SJCRH30 (cell line): ENCODE measurements at regions not wholly inside any gene's neighbourhood (a gene's known extent, or its start where the extent isn't known, plus 50 kb on each side); places are given as distances from the start of the nearest gene placed in this dataset.

Experiments
- DNase-seq, 2 experiments: peaks; one replicate each; pipeline ENCODE4 v3.0.0-alpha.2; 2015 to 2020
- H3K27ac ChIP-seq: fragments of 250-450 bp; sonication (Bioruptor Pico); 2 replicates; pipeline ENCODE4 v1.5.1; 2020; ENCODE audit warnings: mild to moderate bottlenecking, moderate library complexity
- H3K27me3 ChIP-seq: fragments of 250-450 bp; sonication (Bioruptor Pico); 2 replicates; pipeline ENCODE4 v1.5.1; 2020; ENCODE audit warnings: mild to moderate bottlenecking, moderate library complexity
- H3K36me3 ChIP-seq: fragments of 250-450 bp; sonication (Bioruptor Pico); 2 replicates; pipeline ENCODE4 v1.5.1; 2020; ENCODE audit warnings: mild to moderate bottlenecking, moderate library complexity
- H3K4me1 ChIP-seq: fragments of 250-450 bp; sonication (Bioruptor Pico); 2 replicates; pipeline ENCODE4 v1.5.1; 2020; ENCODE audit warnings: mild to moderate bottlenecking, moderate library complexity
- H3K4me3 ChIP-seq: fragments of 250-450 bp; sonication (Bioruptor Pico); 2 replicates; pipeline ENCODE4 v1.5.1; 2020; ENCODE audit warnings: mild to moderate bottlenecking, moderate library complexity
- H3K9me3 ChIP-seq: fragments of 250-450 bp; sonication (Bioruptor Pico); replicated peaks from 2 replicates; pipeline ENCODE4 v1.5.1; 2020; ENCODE audit warnings: mild to moderate bottlenecking, moderate library complexity

GRCh38 chr11:92775003-92775676 lies 194.3 kb upstream of the MTNR1B start:
- H3K4me3 ChIP-seq, result no peak overlapping the region
- no peaks in the 10 kb centered on the region for H3K36me3 ChIP-seq
- no peak for DNase-seq
- no peaks in the 10 kb centered on the region for H3K9me3 ChIP-seq
- H3K4me1 ChIP-seq, result no peaks in the 10 kb centered on the region
- no peak overlapping the region for H3K27ac ChIP-seq
- H3K27me3 ChIP-seq, result no peaks in the 10 kb centered on the region

DNA sequence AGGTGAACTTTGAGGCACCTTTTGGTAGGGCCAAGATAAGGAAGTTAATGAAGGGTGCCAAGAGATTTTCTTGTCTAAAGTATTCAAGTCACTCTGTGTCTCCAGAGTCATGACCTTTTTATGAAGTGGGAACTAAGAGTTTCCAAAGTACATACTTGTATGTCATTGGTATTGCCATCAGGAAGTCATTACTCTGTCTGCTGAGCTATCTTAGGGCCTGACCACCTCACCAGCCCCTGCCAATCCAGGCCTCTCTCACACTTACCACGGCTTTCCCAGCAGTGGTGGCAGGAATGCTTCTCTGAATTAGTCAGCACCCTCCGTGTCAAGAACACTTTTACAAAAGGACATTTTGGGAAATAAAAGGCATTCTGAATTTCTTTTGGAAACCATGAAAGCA lies 192.8 kb upstream of the MTNR1B start:
- H3K27ac ChIP-seq, result no peak overlapping the region
- H3K36me3 ChIP-seq, result no peaks in the 10 kb centered on the region
- H3K27me3 ChIP-seq, result no peaks in the 10 kb centered on the region
- H3K4me3 ChIP-seq, result no peak overlapping the region
- no peaks in the 10 kb centered on the region for H3K4me1 ChIP-seq
- H3K9me3 ChIP-seq, result no peaks in the 10 kb centered on the region
- DNase-seq, result no peak

GRCh38 chr11:92779746-92780145 lies 189.7 kb upstream of the MTNR1B start:
- DNase-seq, result no peak
- H3K36me3 ChIP-seq, result no peaks in the 10 kb centered on the region
- no peaks in the 10 kb centered on the region for H3K9me3 ChIP-seq
- no peak overlapping the region for H3K27ac ChIP-seq
- no peaks in the 10 kb centered on the region for H3K27me3 ChIP-seq
- no peak overlapping the region for H3K4me3 ChIP-seq
- no peaks in the 10 kb centered on the region for H3K4me1 ChIP-seq

- no peaks in the 10 kb centered on the region for H3K36me3 ChIP-seq
Observed at GRCh38 chr11:92781151-92781550, 188.3 kb upstream of the MTNR1B start.

DNA sequence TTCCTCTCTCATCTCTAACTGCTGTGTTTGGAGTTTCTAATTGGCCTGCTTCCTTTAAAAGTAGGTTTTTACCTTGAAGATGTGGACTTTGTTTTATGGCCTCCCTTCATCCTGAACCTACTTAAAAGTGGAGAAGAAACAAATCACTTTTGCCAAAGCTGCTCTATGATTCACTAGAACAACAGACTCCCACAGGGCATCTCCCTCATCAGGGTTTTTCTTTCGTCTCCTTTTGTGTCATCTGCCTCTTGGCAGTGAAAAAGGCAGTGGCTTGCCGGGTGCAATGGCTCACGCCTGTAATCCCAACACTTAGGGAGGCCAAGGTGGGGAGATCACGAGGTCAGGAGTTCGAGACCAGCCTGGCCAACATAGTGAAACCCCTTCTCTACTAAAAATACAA lies 186.6 kb upstream of the MTNR1B start:
- Histone ChIP-seq H3K36me3 (no peaks in the 10 kb centered on the region), H3K27ac (no peak overlapping the region), H3K4me3 (no peak overlapping the region), H3K4me1 (no peaks in the 10 kb centered on the region), H3K27me3 (no peaks in the 10 kb centered on the region), H3K9me3 (no peaks in the 10 kb centered on the region)
- no peak for DNase-seq

More at GRCh38 chr11:92781151-92781550, 188.3 kb upstream of the MTNR1B start:
- Histone ChIP-seq H3K4me3 (no peak overlapping the region), H3K27me3 (no peaks in the 10 kb centered on the region), H3K27ac (no peak overlapping the region), H3K4me1 (no peaks in the 10 kb centered on the region), H3K9me3 (no peaks in the 10 kb centered on the region)
- DNase-seq, result no peak

DNA sequence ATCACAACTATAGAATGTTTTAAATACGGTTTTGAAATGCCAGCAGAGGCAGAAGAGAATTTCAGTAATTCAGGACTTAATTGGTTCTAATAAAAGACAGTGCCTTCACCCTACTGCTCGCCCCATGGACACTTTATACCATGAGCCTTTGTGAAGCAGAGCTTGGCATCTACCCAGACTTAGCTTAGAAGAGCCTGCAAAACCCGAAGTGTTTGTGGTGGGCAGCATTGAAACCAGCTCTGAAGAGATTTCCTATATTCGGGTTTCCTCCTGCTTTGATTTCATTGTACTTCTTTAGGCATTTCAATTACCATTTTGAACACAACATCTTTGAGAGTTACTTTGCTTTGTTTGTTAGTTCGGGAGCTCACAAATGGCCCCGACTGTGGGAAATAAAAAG lies 185.1 kb upstream of the MTNR1B start:
- no peak for DNase-seq

GRCh38 chr11:92787638-92788037 lies 181.8 kb upstream of the MTNR1B start:
- Histone ChIP-seq H3K4me3 (no peak overlapping the region), H3K9me3 (no peaks in the 10 kb centered on the region), H3K27ac (no peak overlapping the region), H3K4me1 (no peaks in the 10 kb centered on the region), H3K27me3 (no peaks in the 10 kb centered on the region), H3K36me3 (no peaks in the 10 kb centered on the region)
- no peak for DNase-seq

More for the DNA sequence above, 185.1 kb upstream of the MTNR1B start:
- Histone ChIP-seq H3K27me3 (no peaks in the 10 kb centered on the region), H3K36me3 (no peaks in the 10 kb centered on the region), H3K4me1 (no peaks in the 10 kb centered on the region), H3K9me3 (no peaks in the 10 kb centered on the region), H3K27ac (no peak overlapping the region), H3K4me3 (no peak overlapping the region)

- H3K4me3 ChIP-seq, result no peak overlapping the region
- no peaks in the 10 kb centered on the region for H3K36me3 ChIP-seq
- no peak for DNase-seq
- H3K9me3 ChIP-seq, result no peaks in the 10 kb centered on the region
- no peaks in the 10 kb centered on the region for H3K27me3 ChIP-seq
- H3K4me1 ChIP-seq, result no peaks in the 10 kb centered on the region
- H3K27ac ChIP-seq, result no peak overlapping the region
Observed at GRCh38 chr11:92789761-92790160, 179.7 kb upstream of the MTNR1B start.

- no peak overlapping the region for H3K27ac ChIP-seq
- no peaks in the 10 kb centered on the region for H3K27me3 ChIP-seq
- no peaks in the 10 kb centered on the region for H3K9me3 ChIP-seq
- no peaks in the 10 kb centered on the region for H3K36me3 ChIP-seq
- H3K4me3 ChIP-seq, result no peak overlapping the region
- no peaks in the 10 kb centered on the region for H3K4me1 ChIP-seq
- DNase-seq, result no peak
Observed at GRCh38 chr11:92790366-92790765, 179.1 kb upstream of the MTNR1B start.

GRCh38 chr11:92790926-92791616 lies 178.4 kb upstream of the MTNR1B start:
- H3K27me3 ChIP-seq, result no peaks in the 10 kb centered on the region
- no peak overlapping the region for H3K27ac ChIP-seq
- H3K4me1 ChIP-seq, result no peaks in the 10 kb centered on the region
- no peaks in the 10 kb centered on the region for H3K36me3 ChIP-seq
- H3K4me3 ChIP-seq, result no peak overlapping the region
- no peak for DNase-seq
- H3K9me3 ChIP-seq, result no peaks in the 10 kb centered on the region

DNA sequence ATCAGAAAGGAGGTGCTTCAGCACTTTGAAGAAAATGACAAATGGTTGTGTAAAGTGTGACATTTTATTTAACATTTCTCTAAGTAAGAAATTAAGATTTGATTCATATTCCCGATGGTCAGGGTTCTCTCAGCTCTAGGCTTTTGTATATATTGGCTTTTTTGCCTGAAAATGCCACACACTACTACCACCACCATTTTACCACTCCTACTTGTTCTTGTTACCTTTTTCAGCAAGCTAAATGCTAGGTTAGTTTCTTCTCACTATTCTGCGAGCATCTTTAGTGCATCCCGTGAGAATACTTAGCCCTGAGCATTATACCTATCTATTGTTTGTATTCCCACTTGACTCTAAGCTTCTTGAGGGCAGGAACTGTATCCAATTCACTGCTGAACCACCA lies 177.6 kb upstream of the MTNR1B start:
- no peaks in the 10 kb centered on the region for H3K9me3 ChIP-seq
- H3K27ac ChIP-seq, result no peak overlapping the region
- no peaks in the 10 kb centered on the region for H3K36me3 ChIP-seq
- H3K27me3 ChIP-seq, result no peaks in the 10 kb centered on the region
- H3K4me1 ChIP-seq, result no peaks in the 10 kb centered on the region
- no peak for DNase-seq
- no peak overlapping the region for H3K4me3 ChIP-seq

GRCh38 chr11:92793189-92793588 lies 176.3 kb upstream of the MTNR1B start:
- Histone ChIP-seq H3K4me3 (no peak overlapping the region), H3K9me3 (no peaks in the 10 kb centered on the region), H3K27me3 (no peaks in the 10 kb centered on the region), H3K27ac (no peak overlapping the region), H3K4me1 (no peaks in the 10 kb centered on the region), H3K36me3 (no peaks in the 10 kb centered on the region)
- DNase-seq, result no peak

- Histone ChIP-seq H3K27ac (no peak overlapping the region), H3K4me1 (no peaks in the 10 kb centered on the region), H3K27me3 (no peaks in the 10 kb centered on the region), H3K36me3 (no peaks in the 10 kb centered on the region), H3K9me3 (no peaks in the 10 kb centered on the region), H3K4me3 (no peak overlapping the region)
- DNase-seq, result no peak
Observed at GRCh38 chr11:92794783-92795182, 174.7 kb upstream of the MTNR1B start.

- Histone ChIP-seq H3K4me1 (no peaks in the 10 kb centered on the region), H3K27ac (no peak overlapping the region), H3K36me3 (no peaks in the 10 kb centered on the region), H3K27me3 (no peaks in the 10 kb centered on the region), H3K4me3 (no peak overlapping the region), H3K9me3 (no peaks in the 10 kb centered on the region)
- DNase-seq, result no peak
Observed at GRCh38 chr11:92796744-92797143, 172.7 kb upstream of the MTNR1B start.

- Histone ChIP-seq H3K36me3 (no peaks in the 10 kb centered on the region), H3K27ac (no peak overlapping the region), H3K9me3 (no peaks in the 10 kb centered on the region), H3K4me1 (no peaks in the 10 kb centered on the region), H3K4me3 (no peak overlapping the region), H3K27me3 (no peaks in the 10 kb centered on the region)
- DNase-seq, result no peak
Observed at GRCh38 chr11:92797874-92798273, 171.6 kb upstream of the MTNR1B start.

GRCh38 chr11:92801685-92802084 lies 167.8 kb upstream of the MTNR1B start:
- DNase-seq, result no peak
- Histone ChIP-seq H3K36me3 (no peaks in the 10 kb centered on the region), H3K27me3 (no peaks in the 10 kb centered on the region), H3K4me1 (no peaks in the 10 kb centered on the region), H3K9me3 (no peaks in the 10 kb centered on the region), H3K4me3 (no peak overlapping the region), H3K27ac (no peak overlapping the region)
